ENCODE measurements at regions not wholly inside any gene's neighbourhood (a gene's known extent, or its start where the extent isn't known, plus 50 kb on each side); places are given as distances from the start of the nearest gene placed in this dataset.

GRCh38 chr3:193754719-193755118 lies 161.7 kb downstream of the OPA1 start:
- Histone ChIP-seq H3K27ac (no peak overlapping the region), H3K4me3 (no peak overlapping the region)

DNA sequence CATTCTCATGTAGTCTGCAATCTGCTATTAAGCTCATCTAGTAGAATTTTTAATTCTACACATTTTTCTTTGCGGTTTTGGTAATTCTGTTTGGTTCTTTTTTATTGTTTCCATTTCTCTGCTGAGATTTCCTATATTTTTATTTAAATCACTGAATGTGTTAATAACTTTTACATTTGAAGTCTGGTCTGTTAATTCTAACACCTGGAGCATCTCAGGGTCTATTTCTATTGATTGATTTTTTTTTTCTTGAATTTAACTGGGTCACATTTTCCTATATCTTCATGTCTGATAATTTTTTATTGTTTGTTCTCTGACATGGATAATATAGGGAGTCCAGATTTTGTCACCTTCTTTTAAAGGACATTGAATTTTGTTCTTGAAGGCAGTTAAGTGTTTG lies 163.5 kb downstream of the OPA1 start:
- no peak overlapping the region for H3K4me3 ChIP-seq
- no peak overlapping the region for H3K27ac ChIP-seq

DNA sequence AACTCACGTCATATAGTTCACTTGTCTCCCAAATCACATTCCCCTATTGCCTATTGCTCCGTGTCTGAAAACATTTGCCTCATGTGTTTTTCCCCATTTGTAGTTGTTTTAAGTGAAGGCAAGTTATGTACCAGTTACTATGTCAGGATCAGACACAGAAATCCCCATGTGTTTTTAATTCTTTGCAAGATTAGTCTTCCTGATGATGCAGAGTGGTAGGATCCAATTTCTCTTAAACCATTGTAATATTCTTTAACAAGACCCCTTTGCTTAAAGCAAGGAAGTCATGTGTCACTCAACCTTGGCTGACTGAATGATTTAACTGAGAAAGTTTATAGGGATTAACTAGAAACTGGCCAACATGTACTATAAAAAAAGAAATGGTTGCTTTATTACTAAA lies 164.4 kb downstream of the OPA1 start:
- no peak overlapping the region for H3K27ac ChIP-seq
- H3K4me3 ChIP-seq, result no peak overlapping the region

- H3K4me3 ChIP-seq, result no peak overlapping the region
- no peak overlapping the region for H3K27ac ChIP-seq
Observed at GRCh38 chr3:193761969-193762368, 169.0 kb downstream of the OPA1 start.

DNA sequence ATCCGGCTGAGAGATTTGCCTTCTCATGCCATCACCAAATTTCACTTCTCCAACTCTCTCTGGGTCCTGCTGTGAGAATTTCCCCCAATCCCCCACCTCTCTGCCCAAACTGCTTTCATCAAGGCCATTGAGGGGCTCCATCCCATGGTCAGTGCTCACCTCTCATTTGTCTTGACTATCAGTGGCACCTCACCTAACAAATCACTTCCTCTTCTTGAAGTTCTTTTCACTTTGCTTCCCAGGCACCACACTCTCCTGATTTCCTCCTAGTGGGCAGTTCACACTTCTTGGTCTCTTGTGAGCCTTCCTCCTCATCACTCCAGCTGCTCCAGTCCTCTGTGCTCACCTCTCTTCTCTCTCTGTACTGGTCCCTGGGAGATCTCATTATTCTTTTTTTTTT lies 169.6 kb downstream of the OPA1 start:
- no peak overlapping the region for H3K4me3 ChIP-seq
- H3K27ac ChIP-seq, result no peak overlapping the region

- H3K27ac ChIP-seq, result no peak overlapping the region
Observed at GRCh38 chr3:193764959-193765358, 172.0 kb downstream of the OPA1 start.

DNA sequence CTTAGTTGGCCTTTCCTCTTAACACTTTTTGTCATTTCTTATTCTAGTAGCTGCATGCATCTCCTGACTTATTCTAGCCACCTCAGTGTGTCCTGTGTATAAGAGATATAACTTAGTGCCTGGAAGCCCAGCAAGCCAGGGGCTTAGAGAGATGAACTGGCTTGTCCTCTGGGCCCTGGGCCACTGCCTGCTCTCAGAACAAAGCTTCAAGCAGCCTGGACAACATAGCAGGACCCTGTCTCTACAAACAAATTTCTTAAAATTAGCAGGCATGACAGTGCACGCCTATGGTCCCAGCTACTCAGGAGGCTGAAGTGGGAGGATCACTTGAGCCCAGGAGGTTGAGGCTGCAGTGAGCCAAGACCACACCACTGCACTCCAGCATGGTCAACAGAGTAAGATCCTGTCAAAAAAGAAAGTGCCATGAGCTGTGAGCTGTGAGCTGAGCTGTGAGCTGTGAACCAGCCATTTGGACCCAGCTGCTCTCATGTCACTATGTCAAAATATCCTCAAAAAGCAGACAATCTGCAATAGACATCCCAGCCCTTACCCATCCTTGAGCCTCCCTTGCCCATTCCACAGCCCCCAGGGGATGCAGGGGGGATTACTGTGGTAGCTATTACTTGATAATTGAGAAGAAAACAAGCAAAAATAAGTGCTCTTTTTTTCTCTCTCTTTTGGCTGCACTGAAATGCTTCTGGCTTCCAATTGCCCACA lies 174.5 kb downstream of the OPA1 start:
- Histone ChIP-seq H3K27ac (no peak overlapping the region), H3K4me3 (no peak overlapping the region)

More at GRCh38 chr3:193764959-193765358, 172.0 kb downstream of the OPA1 start:
- no peak overlapping the region for H3K4me3 ChIP-seq

DNA sequence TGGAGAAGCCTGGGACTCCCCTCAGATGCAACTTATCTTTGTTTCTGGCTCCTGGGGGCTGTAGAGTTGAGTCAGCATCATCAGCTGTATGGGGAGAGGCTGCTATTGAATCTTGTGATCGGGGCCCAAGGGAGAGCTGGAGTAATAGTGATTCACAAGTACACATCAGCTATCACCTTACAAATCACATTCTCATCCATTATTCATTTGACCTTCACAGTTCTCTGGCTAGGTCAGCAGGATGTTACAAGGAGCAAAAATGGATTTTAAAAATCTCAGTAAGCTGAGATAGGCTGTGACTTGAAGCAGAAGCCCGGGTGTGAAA lies 175.0 kb downstream of the OPA1 start:
- H3K27ac ChIP-seq, result no peak overlapping the region

GRCh38 chr3:193769437-193769836 lies 176.4 kb downstream of the OPA1 start:
- no peak overlapping the region for H3K4me3 ChIP-seq
- H3K27ac ChIP-seq, result no peak overlapping the region

More for the DNA sequence above, 175.0 kb downstream of the OPA1 start:
- H3K4me3 ChIP-seq, result no peak overlapping the region

- H3K27ac ChIP-seq, result no peak overlapping the region
- H3K4me3 ChIP-seq, result no peak overlapping the region
Observed at GRCh38 chr3:193771011-193771652, 178.1 kb downstream of the OPA1 start.

DNA sequence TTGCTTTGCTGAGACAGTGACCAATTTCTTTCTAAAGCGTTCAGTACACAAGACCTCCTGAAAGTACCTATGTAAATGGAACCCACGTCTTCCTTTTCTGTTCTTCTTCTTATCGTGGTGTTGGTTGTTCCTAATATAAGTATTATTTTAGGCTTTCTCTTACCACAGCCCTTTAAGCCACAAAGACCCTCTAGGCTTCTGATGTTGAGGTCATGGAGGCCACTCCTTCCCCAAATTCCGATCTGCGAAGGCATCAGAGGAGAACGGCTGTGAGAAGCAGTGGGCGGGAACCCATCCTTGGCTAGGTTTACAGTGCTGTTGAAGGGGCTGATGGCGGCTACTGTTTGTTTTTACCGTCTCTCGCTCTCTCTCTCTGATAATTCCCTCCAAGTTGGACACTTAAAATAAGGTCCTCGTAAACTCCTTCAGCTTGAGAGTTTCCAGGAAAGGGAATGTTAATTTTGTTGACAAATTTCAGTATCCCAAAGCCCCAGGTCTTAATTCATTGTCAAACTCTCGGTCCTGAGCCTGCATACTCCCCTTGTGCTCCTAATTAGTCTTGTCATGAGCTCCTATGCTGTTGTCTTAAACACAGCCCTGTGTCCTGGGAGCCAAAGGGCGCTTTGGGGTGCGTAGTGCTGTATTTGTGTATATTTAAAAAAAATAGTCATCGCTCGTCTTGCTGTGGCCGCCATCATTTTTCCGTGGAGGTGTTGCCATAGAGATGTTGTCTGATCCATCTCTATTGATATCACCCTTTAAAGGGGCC lies 178.8 kb downstream of the OPA1 start:
- no peak overlapping the region for H3K27ac ChIP-seq
- no peak overlapping the region for H3K4me3 ChIP-seq

GRCh38 chr3:193772422-193772763 lies 179.4 kb downstream of the OPA1 start:
- Histone ChIP-seq H3K27ac (no peak overlapping the region), H3K4me3 (no peak overlapping the region)

- no peak overlapping the region for H3K27ac ChIP-seq
- H3K4me3 ChIP-seq, result no peak overlapping the region
Observed at GRCh38 chr3:193773266-193774220, 180.5 kb downstream of the OPA1 start.

DNA sequence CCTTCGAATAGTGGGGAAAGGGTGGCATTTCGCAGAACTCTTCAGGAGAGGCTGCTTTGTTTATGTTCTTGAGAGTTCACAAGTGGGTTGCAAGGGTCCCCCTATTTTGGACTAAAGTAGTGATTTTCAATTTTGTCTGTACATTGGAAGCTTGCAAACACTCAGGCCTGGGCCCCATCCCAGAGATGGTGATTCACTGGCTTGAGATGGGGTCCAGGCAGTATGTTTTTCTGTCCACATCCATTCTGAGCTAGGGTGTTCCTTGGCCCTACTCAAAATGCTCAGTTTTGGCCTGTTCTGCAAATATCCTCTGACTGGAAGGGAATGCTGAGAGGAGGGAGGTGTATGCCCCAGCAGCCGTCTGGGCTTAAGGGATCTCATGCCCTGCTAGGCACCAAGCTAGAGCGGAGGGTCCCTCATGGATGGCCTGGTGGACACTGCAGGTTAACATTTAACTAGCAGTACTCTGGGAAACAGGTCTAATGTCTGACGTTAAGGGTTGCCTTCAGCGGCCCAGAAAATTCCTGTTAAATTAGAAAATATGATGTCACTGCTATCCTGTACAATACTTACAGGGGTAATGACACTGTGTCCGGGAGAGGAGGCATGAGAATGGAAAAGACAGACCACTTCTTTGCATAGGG lies 181.4 kb downstream of the OPA1 start:
- Histone ChIP-seq H3K4me3 (no peak overlapping the region), H3K27ac (no peak overlapping the region)

DNA sequence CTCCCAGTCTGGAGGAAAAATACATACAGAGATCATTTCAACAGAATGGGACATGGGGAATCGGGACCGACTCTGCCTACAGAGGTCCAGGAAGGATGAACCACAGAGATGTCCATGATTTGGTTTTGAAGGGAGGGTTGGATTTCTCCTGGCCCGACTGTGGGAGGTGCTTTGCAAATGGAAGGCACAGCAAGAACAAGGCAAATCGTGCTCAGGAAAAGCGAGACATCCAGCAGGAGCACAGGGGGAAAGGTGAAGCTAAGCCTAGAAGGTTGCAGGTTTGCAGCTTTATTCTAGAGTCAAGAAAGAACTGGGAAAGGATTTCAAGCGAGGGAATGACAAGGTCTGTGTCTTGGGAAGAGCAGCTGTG lies 181.9 kb downstream of the OPA1 start:
- Histone ChIP-seq H3K27ac (no peak overlapping the region), H3K4me3 (no peak overlapping the region)

GRCh38 chr3:193775421-193776077 lies 182.5 kb downstream of the OPA1 start:
- H3K4me3 ChIP-seq, result no peak overlapping the region
- no peak overlapping the region for H3K27ac ChIP-seq

DNA sequence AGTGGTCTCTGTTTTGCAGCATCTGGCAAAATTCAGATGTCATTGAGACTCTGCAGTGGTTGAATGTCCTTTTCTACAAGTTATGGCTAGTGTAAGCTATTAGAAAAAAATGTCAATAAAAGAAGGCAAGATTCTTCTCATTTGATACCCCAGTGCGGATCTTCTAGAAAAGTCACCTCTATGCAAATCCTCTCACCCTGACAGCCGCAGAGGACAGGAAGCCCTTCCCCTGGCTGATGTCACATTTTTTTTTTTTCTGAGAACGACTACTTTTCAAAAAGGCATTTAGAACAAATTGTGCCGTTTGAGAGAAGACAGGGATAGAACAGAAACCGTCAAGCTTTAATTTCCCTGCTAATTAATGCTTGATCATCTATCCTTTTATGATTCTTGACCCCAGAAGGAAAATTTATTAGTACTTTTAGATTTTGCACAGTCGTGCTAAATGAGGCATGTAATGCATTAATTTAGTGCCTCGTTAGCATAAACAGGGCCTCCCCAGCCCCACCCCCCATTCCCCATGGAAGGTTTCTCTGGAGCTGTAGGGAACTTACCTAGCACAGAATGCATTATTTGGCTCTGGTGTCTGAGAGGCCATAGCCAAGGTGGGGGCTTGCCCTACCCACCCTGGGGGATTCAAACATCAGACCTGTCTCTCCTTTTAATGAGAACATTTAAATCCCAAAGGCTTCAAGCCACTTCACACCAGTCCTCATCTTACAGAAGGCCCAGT lies 183.8 kb downstream of the OPA1 start:
- H3K4me3 ChIP-seq, result no peak overlapping the region
- H3K27ac ChIP-seq, result no peak overlapping the region

GRCh38 chr3:193777524-193777923 lies 184.5 kb downstream of the OPA1 start:
- Histone ChIP-seq H3K27ac (no peak overlapping the region), H3K4me3 (no peak overlapping the region)

- H3K27ac ChIP-seq, result no peak overlapping the region
- H3K4me3 ChIP-seq, result no peak overlapping the region
Observed at GRCh38 chr3:193778676-193779075, 185.7 kb downstream of the OPA1 start.
